ENCODE measurements at regions not wholly inside any gene's neighbourhood (a gene's known extent, or its start where the extent isn't known, plus 50 kb on each side); places are given as distances from the start of the nearest gene placed in this dataset.

GRCh38 chr5:15243301-15244020 is 256.5 kb upstream of the FBXL7 start:
- no peaks in the 10 kb centered on the region for H3K27me3 Mint-ChIP-seq
- H3K9me3 Mint-ChIP-seq = peaks cover 17% of the 10 kb centered on the region
- no peaks in the 10 kb centered on the region for H3K4me1 Mint-ChIP-seq
- H3K4me3 Mint-ChIP-seq = no peak overlapping the region
- H3K27ac Mint-ChIP-seq = no peak overlapping the region
- H3K36me3 Mint-ChIP-seq = no peaks in the 10 kb centered on the region
- DNase-seq = no peak

- no peaks in the 10 kb centered on the region for H3K27me3 Mint-ChIP-seq
- no peak overlapping the region for H3K4me3 Mint-ChIP-seq
- no peak overlapping the region for H3K27ac Mint-ChIP-seq
- DNase-seq = no peak
- H3K36me3 Mint-ChIP-seq = no peaks in the 10 kb centered on the region
- peaks cover 17% of the 10 kb centered on the region for H3K9me3 Mint-ChIP-seq
- H3K4me1 Mint-ChIP-seq = no peaks in the 10 kb centered on the region
Observed at GRCh38 chr5:15241216-15241821, 258.7 kb upstream of the FBXL7 start.

- no peaks in the 10 kb centered on the region for H3K4me1 Mint-ChIP-seq
- H3K27ac Mint-ChIP-seq = no peak overlapping the region
- no peaks in the 10 kb centered on the region for H3K36me3 Mint-ChIP-seq
- peaks cover 11% of the 10 kb centered on the region for H3K9me3 Mint-ChIP-seq
- no peak overlapping the region for H3K4me3 Mint-ChIP-seq
- H3K27me3 Mint-ChIP-seq = no peaks in the 10 kb centered on the region
- DNase-seq = no peak
Observed at GRCh38 chr5:15238006-15238405, 262.0 kb upstream of the FBXL7 start.

GRCh38 chr5:15236911-15237508 is 263.0 kb upstream of the FBXL7 start:
- no peaks in the 10 kb centered on the region for H3K27me3 Mint-ChIP-seq
- H3K9me3 Mint-ChIP-seq = peaks cover 10% of the 10 kb centered on the region
- no peak overlapping the region for H3K4me3 Mint-ChIP-seq
- no peaks in the 10 kb centered on the region for H3K4me1 Mint-ChIP-seq
- no peak overlapping the region for H3K27ac Mint-ChIP-seq
- H3K36me3 Mint-ChIP-seq = no peaks in the 10 kb centered on the region
- DNase-seq = no peak

GRCh38 chr5:15234911-15235310 is 265.1 kb upstream of the FBXL7 start:
- Mint-ChIP-seq H3K36me3 (no peaks in the 10 kb centered on the region), H3K4me1 (no peaks in the 10 kb centered on the region), H3K27me3 (no peaks in the 10 kb centered on the region), H3K9me3 (peaks cover 10% of the 10 kb centered on the region), H3K4me3 (no peak overlapping the region), H3K27ac (no peak overlapping the region)
- no peak for DNase-seq

- Mint-ChIP-seq H3K9me3 (peaks cover 7% of the 10 kb centered on the region), H3K36me3 (no peaks in the 10 kb centered on the region), H3K27ac (no peak overlapping the region), H3K4me1 (no peaks in the 10 kb centered on the region), H3K27me3 (no peaks in the 10 kb centered on the region), H3K4me3 (no peak overlapping the region)
- DNase-seq = no peak
Observed at GRCh38 chr5:15234366-15234765, 265.6 kb upstream of the FBXL7 start.

- Mint-ChIP-seq H3K36me3 (no peaks in the 10 kb centered on the region), H3K4me3 (no peak overlapping the region), H3K9me3 (peaks cover 5% of the 10 kb centered on the region), H3K4me1 (no peaks in the 10 kb centered on the region), H3K27me3 (no peaks in the 10 kb centered on the region), H3K27ac (no peak overlapping the region)
- no peak for DNase-seq
Observed at GRCh38 chr5:15233566-15233965, 266.4 kb upstream of the FBXL7 start.

GRCh38 chr5:15222156-15222555 is 277.8 kb upstream of the FBXL7 start:
- H3K4me1 Mint-ChIP-seq = no peaks in the 10 kb centered on the region

GRCh38 chr5:15220642-15221173 is 279.3 kb upstream of the FBXL7 start:
- peaks cover 14% of the 10 kb centered on the region for H3K9me3 Mint-ChIP-seq
- no peak overlapping the region for H3K4me3 Mint-ChIP-seq
- H3K36me3 Mint-ChIP-seq = no peaks in the 10 kb centered on the region
- no peak for DNase-seq
- H3K27ac Mint-ChIP-seq = no peak overlapping the region
- H3K4me1 Mint-ChIP-seq = no peaks in the 10 kb centered on the region
- no peaks in the 10 kb centered on the region for H3K27me3 Mint-ChIP-seq

More at GRCh38 chr5:15222156-15222555, 277.8 kb upstream of the FBXL7 start:
- Mint-ChIP-seq H3K36me3 (no peaks in the 10 kb centered on the region), H3K4me3 (no peak overlapping the region), H3K9me3 (peaks cover 8% of the 10 kb centered on the region), H3K27ac (no peak overlapping the region), H3K27me3 (no peaks in the 10 kb centered on the region)
- DNase-seq = no peak

- H3K9me3 Mint-ChIP-seq = peaks cover 12% of the 10 kb centered on the region
- H3K4me1 Mint-ChIP-seq = no peaks in the 10 kb centered on the region
- DNase-seq = no peak
- no peaks in the 10 kb centered on the region for H3K36me3 Mint-ChIP-seq
- no peak overlapping the region for H3K27ac Mint-ChIP-seq
- H3K27me3 Mint-ChIP-seq = no peaks in the 10 kb centered on the region
- H3K4me3 Mint-ChIP-seq = no peak overlapping the region
Observed at GRCh38 chr5:15215056-15215455, 284.9 kb upstream of the FBXL7 start.

- H3K9me3 Mint-ChIP-seq = peaks cover 12% of the 10 kb centered on the region
- no peak overlapping the region for H3K4me3 Mint-ChIP-seq
- no peak overlapping the region for H3K27ac Mint-ChIP-seq
- no peak for DNase-seq
- no peaks in the 10 kb centered on the region for H3K27me3 Mint-ChIP-seq
- H3K36me3 Mint-ChIP-seq = no peaks in the 10 kb centered on the region
- no peaks in the 10 kb centered on the region for H3K4me1 Mint-ChIP-seq
Observed at GRCh38 chr5:15214010-15214409, 286.0 kb upstream of the FBXL7 start.

GRCh38 chr5:15209053-15209762 is 290.8 kb upstream of the FBXL7 start:
- H3K4me3 Mint-ChIP-seq = no peak overlapping the region
- H3K4me1 Mint-ChIP-seq = no peaks in the 10 kb centered on the region
- no peaks in the 10 kb centered on the region for H3K36me3 Mint-ChIP-seq
- no peak overlapping the region for H3K27ac Mint-ChIP-seq
- no peaks in the 10 kb centered on the region for H3K27me3 Mint-ChIP-seq
- no peak for DNase-seq
- H3K9me3 Mint-ChIP-seq = peaks cover 10% of the 10 kb centered on the region

- Mint-ChIP-seq H3K27ac (no peak overlapping the region), H3K27me3 (no peaks in the 10 kb centered on the region), H3K4me3 (no peak overlapping the region), H3K4me1 (no peaks in the 10 kb centered on the region), H3K36me3 (no peaks in the 10 kb centered on the region), H3K9me3 (peaks cover 14% of the 10 kb centered on the region)
- no peak for DNase-seq
Observed at GRCh38 chr5:15206133-15206532, 293.8 kb upstream of the FBXL7 start.

- Mint-ChIP-seq H3K9me3 (peaks cover 11% of the 10 kb centered on the region), H3K27ac (no peak overlapping the region), H3K4me3 (no peak overlapping the region), H3K27me3 (no peaks in the 10 kb centered on the region), H3K4me1 (no peaks in the 10 kb centered on the region), H3K36me3 (no peaks in the 10 kb centered on the region)
- no peak for DNase-seq
Observed at GRCh38 chr5:15203376-15203775, 296.6 kb upstream of the FBXL7 start.

- no peaks in the 10 kb centered on the region for H3K4me1 Mint-ChIP-seq
- H3K9me3 Mint-ChIP-seq = peaks cover 17% of the 10 kb centered on the region
- no peak overlapping the region for H3K27ac Mint-ChIP-seq
- no peaks in the 10 kb centered on the region for H3K27me3 Mint-ChIP-seq
- no peak overlapping the region for H3K4me3 Mint-ChIP-seq
- no peak for DNase-seq
- no peaks in the 10 kb centered on the region for H3K36me3 Mint-ChIP-seq
Observed at GRCh38 chr5:15191012-15191411, 309.0 kb upstream of the FBXL7 start.

Data from activated naive CD8-positive, alpha-beta T cell treated with anti-CD3 and anti-CD28 coated beads for 36 hours (primary cell).